Inflammatory macrophage treated with lipopolysaccharide for 1 hour (primary cell): ENCODE measurements at regions not wholly inside any gene's neighbourhood (a gene's known extent, or its start where the extent isn't known, plus 50 kb on each side); places are given as distances from the start of the nearest gene placed in this dataset.

Source experiments
- DNase-seq, 2 donors: peaks; one replicate each; pipeline ENCODE4 v3.0.0-alpha.2; 2020 to 2022

DNA sequence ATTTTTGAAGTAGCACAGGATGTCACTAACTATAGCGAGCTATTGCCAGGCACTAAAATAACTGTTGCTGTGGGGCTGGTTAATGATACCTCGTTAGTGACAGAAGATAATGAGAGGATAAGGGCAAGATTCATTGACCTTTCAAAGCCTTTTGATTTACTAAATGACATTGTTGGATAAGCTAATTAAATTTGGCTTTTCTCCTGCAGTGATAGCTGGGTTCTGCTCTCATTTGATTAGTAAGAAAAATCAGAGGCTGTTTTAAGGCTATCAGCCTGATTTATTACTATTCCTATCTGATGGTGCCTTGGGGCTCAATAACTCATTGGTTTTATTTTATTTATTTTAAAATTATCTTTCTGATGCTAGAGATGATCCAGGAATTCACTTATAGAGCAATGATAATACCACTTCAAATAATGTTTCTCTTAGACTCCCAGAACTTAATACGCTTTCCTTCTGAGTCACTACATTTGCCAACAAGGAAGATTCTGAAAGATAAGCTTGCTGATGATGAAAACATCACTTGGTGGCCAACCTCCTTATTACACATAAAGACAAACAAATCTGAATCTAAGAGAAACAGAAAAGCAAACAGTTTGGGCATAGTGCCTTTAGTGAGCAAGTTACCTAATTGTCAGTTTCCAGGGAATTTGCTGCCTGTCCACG, 501.3 kb upstream of the ARGLU1 start:
- DNase-seq = no peak

DNA sequence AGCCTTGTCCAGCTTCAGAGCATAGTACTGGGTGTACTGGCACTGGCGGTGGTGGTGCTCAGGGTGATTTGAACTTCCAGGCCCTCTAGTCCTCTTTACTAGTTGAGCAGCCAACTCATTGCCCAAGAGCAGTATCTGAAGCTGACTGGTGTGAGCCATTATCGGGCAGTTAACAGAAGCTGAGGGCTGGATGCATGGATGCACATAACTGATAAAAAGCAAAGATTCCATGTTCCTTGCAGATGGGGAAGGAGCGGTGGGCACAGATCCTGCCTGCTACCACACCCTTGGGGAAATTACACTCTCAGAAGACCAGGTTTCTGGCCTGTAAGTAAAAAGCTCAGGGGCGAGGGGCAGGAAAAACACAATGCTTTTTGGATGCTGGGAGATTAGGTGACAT, 499.4 kb upstream of the ARGLU1 start:
- no peak for DNase-seq

DNA sequence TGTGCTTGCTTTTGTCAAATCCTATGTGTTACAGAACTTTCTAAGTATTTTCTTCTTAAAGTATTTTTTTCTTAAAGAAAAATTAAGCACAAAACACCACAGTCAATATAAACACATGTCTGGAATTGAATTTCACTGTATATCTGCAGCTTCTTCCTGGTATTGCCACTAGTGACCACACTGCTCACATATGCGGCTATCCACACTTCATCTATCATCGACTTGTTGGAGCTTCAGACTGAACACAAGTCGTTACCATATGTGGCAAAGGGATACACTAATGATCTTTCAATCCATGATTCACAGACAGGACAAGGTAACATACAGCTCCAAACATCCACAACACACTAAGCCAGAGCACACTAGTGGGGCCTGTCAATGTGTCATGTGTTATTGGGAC, 498.4 kb upstream of the ARGLU1 start:
- no peak for DNase-seq

DNA sequence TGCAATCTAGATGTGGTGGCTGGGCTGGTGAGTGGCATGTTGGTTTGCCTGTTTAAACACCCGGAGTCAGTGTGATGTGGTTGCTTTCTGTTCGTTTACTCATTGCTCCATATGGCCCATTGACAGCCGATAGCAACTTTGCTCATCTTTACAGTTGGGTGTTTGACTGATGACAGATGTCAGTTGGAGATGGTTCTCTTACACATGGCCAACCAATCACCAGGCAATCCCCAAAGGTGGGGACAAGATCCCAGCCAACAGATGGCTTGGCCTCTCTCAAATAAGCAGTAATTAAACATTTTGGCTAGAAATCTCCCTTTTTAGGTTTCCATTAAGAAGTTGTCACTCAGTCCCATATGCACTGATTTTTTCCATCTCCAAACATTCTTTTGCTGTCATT, 497.1 kb upstream of the ARGLU1 start:
- no peak for DNase-seq

DNA sequence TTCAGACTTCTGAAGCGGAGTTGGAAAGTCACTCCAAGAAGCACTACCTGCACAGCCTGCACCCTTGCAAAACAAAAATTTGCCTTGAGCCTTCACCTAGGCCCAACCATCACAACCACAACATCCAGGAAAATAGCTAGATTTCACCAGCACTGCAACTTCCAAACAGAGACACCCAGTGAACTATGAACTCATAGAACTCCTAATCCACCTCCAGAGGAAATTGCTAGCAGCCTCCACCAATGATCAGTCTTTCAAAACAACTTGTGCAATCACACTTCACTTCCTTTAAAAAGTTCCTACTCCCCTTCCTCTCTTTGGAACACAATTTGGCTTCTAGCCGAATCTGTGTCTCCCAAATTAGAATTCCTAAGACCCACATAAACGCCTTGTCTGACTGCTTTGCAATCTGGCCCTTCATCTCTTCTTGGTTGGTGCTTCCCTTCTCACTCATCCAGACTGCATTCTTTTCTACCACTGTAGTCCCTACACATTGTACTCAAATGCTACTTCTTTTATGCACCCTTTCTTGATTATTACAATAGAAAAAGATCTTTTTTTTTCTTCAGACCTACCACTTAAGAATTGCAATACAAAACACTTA, 489.2 kb upstream of the ARGLU1 start:
- no peak for DNase-seq

DNA sequence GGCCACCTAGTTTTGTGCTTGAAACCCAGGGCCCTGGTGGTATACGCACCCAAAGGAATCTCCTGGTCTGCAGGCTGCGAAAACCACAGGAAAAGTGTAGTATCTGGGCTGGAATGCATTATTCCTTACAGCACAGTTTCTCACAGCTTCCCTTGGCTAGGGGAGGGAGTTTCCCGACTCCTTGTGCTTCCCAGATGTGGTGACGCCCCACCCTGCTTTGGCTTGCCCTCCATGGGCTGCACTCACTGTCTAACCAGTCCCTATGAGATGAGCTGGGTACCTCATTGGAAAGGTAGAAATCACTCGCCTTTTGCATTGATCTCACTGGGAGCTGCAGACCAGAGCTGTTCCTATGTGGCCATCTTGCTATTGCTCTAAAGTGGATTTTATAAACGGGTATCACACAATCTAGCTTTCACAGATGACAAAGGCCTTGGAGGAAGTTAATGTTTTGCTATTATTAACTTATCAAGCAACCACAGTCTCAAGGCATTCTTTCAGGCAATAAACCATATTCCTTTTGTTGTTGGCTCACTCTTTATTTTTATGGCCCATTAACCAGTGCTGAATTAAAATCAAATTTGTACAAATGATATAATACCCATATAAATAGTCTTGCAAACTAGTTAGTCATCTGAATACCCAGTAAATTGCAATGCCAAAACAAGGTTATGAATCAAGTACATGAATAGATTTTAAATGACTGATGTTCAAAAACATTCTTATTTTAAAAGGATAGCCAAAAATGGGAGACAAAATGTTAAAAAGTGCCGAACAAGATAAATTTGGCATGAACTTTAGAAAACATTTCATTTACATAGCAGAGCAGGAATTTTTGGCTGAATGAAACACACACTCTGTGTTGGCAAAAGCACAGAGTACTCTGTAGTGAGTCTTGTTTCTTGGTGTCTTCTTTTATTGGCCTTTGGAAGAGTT, 475.4 kb upstream of the ARGLU1 start:
- DNase-seq = no peak

DNA sequence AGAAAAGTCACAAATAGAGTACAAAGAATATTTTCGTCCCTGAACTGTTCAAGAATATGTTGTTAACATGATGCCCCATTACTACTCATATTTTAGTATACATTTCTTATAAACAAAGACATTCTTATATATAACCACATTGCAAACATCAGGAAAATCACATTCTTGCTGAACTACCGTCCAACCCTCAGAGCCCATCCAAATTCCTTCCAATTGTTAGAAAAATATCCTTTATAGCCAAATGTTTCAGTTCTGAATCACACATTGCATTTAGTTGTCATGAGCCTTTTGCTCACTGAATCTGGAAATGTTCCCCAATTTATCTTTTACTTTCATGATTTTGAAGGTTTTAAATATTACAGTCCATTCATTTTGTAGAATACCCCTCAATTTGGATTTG, 467.8 kb upstream of the ARGLU1 start:
- DNase-seq = no peak

DNA sequence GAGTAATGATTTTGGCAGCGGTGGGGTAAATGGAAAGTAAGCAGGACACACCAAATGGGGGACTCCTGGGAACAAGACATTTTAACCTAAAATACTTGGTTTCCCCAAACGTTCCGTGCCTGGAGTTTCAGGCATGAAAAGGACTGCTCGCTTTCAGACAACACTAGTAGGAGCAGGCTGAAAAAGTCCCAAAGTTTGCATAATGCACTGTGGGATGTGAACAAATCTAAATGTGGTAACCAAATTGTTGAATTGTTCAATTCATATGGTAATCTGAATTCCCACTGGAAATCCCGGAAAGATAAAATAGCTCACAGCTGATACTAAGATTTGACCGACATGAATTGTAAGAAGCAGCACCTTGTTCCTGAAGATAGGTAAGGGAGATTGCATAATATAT, 467.2 kb upstream of the ARGLU1 start:
- no peak for DNase-seq

DNA sequence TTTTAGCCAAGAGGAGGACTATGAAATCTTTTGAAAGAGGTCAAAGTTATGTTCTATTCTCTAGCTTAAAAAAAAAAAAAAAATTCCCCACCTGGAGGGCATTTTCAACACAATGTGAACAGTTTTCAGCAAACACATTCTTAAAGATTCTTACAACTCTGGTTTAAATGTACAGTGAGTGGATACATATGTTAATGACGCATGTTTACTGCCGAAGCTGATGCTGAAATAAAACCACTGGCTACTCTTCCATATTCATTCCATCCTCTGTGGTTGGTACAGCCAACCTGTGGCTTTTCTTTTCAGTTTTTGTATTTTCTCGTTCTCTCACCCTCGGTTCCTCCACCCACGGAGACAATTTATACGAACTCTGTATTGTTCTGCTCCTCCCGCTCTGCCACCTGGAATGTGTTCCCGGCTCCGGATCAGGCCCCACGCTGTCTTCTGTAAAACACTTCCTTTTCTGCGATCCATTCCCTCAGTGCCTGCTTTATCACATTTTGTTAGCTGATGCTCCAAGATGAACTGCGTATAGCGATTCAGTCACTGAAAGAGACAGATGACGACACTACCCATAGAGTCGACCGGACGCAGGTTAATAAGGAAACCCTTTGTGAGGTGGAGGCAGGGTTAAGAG, 466.4 kb upstream of the ARGLU1 start:
- no peak for DNase-seq

DNA sequence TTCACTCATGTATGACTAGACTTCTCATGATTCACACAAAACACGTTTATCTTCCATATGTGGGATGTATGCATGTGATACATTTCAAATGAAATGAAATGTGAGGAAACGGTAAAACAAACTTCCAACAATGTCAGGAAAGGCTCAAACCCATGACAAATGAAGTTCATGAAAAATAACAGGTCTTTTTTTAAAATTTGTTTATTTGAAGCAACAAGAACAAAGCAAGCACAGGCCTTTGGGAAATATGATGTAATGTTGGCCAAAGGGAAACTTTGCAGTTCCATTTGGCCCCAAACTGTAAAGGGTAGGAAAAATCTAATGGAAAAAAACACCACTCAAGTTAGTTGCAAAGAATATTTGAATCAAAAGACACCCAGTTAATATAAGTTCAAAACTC, 463.8 kb upstream of the ARGLU1 start:
- DNase-seq = no peak

DNA sequence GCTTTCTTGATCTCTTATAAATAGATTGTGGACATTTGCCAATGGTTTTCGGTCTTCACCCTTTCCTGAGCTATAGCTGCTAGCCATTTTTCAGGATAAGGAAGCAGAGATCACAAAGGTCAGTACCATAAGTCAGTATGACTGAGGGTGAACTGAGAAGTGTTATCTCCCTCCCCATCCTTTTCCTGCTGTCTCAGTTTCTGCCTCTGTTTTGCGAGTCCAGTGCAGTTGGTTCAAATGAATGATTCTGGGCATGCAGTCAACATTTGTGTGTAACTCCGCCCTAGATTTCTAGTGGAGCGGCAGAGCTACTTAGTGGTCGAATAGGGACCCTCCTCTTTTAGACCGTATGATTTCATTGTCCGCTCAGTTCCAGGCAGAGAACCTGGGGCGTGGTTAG, 460.8 kb upstream of the ARGLU1 start:
- DNase-seq = no peak

DNA sequence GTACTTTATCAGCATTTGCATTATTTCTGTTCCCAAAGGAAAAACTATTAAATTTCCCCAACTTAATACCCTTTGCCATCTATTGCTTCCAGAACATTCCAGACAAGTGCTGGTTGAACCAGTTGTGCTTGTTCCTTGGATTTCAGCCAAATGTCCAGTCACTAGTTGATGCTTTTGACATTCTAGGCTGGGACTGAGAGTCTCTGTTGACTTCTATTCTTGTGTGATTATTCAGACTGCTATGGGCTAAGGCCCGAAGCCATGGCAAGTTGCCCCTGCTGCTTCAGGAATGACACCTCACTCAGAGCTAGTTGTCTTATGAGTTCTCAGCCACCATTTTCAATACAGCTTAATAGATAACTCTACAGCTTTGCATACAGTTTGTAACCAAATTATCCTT, 458.1 kb upstream of the ARGLU1 start:
- no peak for DNase-seq

DNA sequence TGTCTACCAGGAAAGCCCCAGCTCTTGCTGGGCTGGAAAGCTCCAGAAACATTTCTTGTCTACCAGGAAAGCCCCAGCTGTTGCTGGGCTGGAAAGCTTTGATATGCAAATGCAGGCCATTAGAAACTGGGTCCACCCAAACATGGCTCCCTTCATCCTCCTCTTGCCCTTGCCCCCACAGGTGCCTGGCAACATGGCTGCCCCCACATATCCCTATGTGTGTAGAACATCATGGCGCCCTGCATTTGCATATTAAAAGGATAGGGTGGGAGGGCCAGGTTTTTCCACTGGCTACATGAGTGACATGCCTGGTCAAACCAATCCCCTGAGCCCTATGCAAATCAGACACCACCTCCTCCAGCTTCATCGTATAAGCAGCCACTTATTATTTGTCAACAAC, 455.4 kb upstream of the ARGLU1 start:
- no peak for DNase-seq

DNA sequence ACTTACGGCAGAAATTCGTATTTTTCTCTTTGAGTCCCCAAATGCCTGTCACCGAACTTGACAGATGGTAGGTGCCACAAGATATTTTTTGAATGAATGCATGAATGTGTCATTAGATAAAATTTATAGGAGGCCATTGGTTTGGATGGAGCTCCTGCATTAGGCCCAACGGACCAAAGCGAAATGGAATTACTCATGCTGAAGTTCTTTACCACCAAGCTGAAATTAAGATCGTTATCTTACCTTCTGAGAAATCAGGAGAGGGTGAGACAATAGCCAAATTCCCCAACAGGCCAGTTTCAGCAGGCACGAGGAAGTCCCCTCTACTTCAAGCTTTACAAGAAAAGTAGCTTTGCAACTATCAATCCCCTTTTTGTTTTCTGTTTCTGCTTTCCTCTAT, 452.5 kb upstream of the ARGLU1 start:
- DNase-seq = no peak

DNA sequence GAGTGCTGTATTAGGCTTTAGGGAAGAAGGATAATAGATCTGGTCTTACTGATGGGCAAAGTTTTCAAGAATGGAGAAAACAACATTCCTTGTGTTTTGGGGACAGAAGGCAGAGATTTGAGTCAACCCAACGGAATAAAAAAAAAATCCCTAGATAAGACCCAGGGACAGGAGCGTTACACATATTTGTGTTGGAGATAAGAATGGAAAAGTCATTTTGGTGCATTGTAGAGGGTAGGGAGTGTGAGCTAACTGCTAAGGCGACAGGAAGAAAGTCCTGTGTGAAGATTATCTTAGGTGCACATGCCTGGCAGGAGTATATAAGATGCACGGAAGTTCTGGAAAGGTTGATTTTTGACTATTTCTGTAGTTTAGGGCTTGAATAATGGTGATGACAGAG, 450.3 kb upstream of the ARGLU1 start:
- no peak for DNase-seq

DNA sequence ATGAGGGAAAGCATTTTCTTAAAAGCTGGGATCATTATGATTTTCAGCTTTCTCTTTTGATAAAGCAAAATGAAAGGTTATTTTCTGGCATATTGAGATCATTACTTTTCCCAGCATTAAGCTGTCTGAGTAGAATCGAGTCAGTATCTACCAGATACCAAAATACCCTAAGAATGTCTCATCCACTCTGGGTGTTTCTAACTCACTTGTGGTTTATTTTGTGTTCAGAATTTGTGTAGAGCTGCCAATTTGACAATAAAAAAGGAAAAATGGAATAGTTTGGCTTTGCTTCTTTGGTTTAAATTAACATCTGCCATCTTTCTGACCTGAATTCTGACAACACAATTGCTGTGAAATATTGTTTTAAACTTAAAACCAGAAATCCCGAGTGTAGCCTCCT, 438.7 kb upstream of the ARGLU1 start:
- DNase-seq = no peak

DNA sequence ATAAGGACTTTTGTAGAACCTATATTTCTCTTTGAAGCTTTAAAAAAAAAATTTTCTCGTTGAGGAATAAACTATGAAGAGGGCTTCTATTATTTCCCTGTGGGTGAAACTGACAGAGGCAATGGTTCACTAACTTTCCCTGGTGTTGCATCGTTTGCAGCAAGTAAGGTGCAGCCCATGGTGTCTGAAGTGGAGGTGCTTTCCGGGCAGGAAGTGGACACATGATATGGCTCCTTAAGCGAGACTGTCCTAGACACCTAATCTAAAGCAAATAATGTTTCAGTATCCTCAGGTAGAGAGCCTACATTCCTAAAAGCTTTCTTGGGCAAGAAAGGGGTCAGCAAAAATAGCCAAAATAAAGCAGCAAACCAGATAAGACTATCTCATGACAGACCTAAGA, 437.6 kb upstream of the ARGLU1 start:
- no peak for DNase-seq

DNA sequence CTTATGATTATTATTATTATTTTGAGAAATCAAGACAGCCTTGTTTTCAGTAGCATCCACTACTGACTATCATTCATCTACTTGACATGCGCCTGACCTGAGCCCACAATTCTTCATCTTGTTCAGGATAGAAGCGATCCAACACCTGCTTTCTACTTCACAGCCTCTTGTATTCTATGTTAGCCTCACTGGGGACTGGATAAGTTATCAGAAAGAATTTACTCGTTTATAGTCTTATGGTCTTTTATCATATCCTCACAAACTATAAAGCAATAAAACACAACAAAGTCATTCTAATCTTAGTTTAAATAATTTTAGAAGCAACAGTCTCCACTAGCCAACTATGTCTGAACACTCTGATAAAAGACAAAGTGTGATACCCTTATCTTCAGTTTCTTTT, 436.0 kb upstream of the ARGLU1 start:
- no peak for DNase-seq

DNA sequence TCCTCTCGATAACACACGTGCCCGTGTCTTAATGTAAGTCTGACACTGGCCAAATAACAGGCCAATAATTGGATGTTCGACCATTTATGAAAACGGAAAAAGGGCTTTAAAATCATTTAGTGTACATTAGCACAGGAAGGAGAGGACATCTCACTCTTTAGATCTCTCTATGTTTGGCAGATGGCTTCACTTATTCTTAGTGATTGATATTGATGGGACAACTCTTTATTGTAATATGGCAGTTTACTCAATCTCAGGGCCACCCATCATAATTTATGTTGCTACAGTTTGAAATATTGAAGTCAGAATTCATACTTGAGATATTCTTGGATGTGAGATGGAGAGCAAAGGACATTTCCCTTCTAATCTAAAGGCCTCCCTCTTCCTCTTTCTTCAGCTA, 430.7 kb upstream of the ARGLU1 start:
- no peak for DNase-seq

DNA sequence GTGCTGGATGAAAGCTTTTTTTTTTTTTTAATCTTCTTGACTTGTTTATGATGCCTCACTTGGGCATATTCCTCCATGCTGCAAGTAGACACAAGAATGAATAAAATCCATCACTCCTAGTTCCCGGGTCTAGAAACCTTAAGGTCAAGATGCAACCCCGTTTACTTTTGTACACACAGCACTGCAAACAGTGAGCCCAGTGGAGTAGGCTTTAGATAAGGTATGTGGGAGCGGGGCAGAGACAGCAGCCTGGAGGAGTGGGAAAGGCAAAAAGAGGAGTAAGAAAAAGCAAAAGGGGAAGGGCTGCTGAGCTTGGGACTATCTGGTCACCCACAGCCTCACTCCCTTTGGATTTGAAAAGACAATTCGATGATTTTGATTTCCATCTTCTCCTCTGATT, 429.8 kb upstream of the ARGLU1 start:
- DNase-seq = no peak

DNA sequence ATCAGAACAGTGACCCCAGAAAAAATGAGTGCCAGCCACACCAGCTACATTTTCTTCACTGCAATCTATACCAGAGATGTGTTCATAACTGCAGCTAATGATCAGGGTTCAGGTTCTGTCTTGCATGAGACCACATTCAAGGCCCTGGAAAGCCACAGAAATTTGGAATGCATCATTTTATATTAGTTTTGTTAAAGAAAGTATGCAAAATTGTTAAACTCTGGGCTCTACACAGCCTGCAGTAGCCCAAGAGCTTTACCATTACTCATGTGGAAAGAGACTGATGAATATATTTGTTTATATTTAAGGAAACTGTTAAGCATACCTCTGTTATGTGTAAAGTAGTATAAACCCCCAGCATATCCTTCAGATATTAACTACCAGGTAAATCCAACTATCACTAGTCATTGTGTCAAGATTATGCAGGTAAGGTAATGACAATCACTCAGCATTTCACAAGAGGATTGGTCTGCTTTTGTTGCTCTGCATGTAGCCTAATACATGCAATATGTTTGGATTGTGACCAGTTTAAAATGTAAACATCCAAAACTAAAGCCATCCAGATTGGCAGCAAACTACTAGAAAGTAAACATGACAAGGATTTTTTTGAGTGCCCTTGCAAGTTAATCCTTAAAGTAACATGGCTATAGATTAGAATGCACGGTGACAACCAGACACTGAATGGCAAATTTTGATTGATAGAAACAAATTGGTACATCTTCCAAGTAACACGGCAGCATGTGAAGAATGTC, 429.1 kb upstream of the ARGLU1 start:
- DNase-seq = no peak

DNA sequence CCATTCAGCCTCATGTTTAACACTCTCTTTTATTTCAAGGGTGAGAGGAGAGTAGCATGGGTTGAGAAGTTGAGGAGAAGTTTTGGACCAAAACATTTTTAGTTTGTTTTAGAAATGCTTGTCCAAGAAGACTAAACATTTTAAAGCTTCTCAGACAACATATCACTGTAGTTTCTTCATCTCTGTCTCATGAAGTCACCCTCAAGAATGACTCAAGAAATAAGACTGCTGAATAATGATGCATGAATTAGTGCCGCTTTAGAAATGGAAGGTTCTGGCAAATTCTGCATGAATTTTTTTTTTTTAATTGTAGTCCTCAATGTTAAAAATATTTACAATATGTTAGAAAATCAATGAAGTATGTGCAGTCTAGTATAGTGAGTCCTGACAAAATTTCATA, 422.7 kb upstream of the ARGLU1 start:
- DNase-seq = no peak

DNA sequence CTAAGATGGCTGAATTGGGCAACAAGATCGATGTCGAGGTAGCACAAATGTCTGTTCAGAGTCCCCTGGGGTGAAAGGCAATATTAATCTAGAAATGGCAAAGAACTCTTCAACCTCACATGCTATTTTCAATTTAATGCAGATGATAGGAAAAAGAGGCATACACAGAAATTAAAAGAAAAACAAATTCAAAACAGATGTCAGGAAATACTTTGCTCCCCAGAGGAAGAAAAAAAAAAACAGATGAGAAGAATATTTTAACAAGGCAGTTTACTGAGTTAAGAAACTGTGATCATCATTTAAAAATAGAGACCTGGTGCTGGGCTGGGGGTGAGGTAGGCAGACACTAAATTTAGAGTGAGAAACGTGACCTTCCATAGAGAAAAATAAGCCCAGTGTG, 421.9 kb upstream of the ARGLU1 start:
- no peak for DNase-seq
